Stomach smooth muscle (tissue), 2 donors: ENCODE measurements at regions not wholly inside any gene's neighbourhood (a gene's known extent, or its start where the extent isn't known, plus 50 kb on each side); places are given as distances from the start of the nearest gene placed in this dataset.

Experiments used
- H3K27ac ChIP-seq: one replicate; pipeline ENCODE4 v1.7.0; 2013; ENCODE audit warnings: mild to moderate bottlenecking, low read length, inconsistent platforms
- H3K27me3 ChIP-seq, 2 donors: one replicate each; pipeline ENCODE4 v1.7.0; 2013; ENCODE audit warnings: low read length in 2 of 2; ENCODE audit not compliant: insufficient read depth in 2 of 2, control insufficient read depth in 1 of 2
- H3K36me3 ChIP-seq, 2 donors: one replicate each; pipeline ENCODE4 v1.7.0; 2013; ENCODE audit warnings: low read length in 2 of 2; ENCODE audit not compliant: control insufficient read depth in 2 of 2, insufficient read depth in 2 of 2
- H3K4me1 ChIP-seq: one replicate; pipeline ENCODE4 v1.7.0; 2013; ENCODE audit warnings: low read length; ENCODE audit not compliant: control insufficient read depth, insufficient read depth
- H3K4me3 ChIP-seq, 2 donors: one replicate each; pipeline ENCODE4 v1.7.0; 2013; ENCODE audit warnings: low read length in 2 of 2
- H3K9ac ChIP-seq, 2 donors: one replicate each; pipeline ENCODE4 v1.7.0; 2013; ENCODE audit warnings: low read length in 2 of 2, mild to moderate bottlenecking in 1 of 2
- H3K9me3 ChIP-seq, 2 donors: one replicate each; pipeline ENCODE4 v1.7.0; 2013; ENCODE audit warnings: low read length in 2 of 2; ENCODE audit not compliant: control insufficient read depth in 2 of 2
- donor health status: healthy.
- donor health status: Pancreatic carcinoma.

DNA sequence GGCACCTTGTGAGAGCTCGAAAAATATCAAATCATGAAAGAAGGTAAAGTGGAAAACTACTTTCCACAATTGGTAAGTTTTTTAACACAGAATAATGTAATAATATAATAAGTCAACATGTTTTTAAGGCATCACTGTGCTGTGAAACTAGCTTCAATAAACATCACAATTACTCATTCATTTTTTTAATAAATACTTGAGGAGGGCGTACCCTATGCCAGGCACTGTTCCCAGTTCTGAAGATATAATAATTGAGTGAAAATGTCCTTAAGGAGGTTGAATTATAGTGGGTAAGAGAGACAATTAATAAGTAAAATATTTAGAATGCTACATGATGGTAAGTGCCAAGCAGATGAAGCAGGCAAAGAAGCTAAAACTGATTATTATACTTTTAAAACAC is 381.4 kb downstream of the ELAVL2 start:
- H3K27ac ChIP-seq, result no peak overlapping the region
- H3K4me1 ChIP-seq, result no peaks in the 10 kb centered on the region
- no peaks in the 10 kb centered on the region for H3K9me3 ChIP-seq
- no peaks in the 10 kb centered on the region for H3K27me3 ChIP-seq
- no peaks in the 10 kb centered on the region for H3K36me3 ChIP-seq
- no peak overlapping the region for H3K4me3 ChIP-seq
- H3K9ac ChIP-seq, result no peak overlapping the region

DNA sequence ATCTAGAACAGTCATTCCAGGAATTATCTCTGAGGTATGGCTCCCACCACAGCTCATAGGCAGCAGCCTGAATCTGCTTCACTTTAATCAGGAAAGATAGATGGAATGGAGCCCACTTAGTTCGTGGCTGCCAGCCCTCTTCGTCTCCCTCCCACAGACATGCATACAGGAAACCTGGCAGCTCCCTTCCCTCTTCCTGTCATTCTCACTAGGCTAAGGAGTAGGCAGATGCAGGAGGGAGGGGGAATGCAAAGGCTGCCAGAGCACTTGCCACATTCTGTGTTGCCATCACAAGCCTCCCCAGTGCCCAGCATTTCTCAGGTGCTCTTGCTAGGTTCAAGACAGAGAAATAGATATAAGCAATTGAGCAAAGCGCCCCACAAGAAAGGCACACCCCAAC is 378.9 kb downstream of the ELAVL2 start:
- Histone ChIP-seq H3K4me3 (no peak overlapping the region), H3K27me3 (no peaks in the 10 kb centered on the region), H3K36me3 (no peaks in the 10 kb centered on the region), H3K9me3 (no peaks in the 10 kb centered on the region), H3K27ac (no peak overlapping the region), H3K4me1 (no peaks in the 10 kb centered on the region), H3K9ac (no peak overlapping the region)

DNA sequence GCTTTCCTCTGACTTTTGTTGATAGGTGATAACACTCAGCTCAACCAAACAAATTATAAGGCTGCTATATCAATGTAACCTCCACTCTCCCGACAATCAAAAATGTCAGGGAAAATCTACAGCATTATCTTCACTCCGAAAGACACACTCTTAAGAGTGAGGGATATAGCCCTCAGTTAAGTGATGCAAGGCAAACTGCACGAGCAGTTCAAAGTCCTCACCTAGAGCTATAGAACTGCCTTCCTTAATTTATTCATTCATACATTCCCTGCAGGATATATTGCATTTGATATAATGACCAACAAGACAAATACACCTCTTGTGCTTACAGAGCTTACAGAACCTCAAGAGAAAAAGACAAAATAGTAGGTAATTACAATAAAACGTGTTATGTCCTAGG is 378.1 kb downstream of the ELAVL2 start:
- Histone ChIP-seq H3K9me3 (no peaks in the 10 kb centered on the region), H3K36me3 (no peaks in the 10 kb centered on the region)

DNA sequence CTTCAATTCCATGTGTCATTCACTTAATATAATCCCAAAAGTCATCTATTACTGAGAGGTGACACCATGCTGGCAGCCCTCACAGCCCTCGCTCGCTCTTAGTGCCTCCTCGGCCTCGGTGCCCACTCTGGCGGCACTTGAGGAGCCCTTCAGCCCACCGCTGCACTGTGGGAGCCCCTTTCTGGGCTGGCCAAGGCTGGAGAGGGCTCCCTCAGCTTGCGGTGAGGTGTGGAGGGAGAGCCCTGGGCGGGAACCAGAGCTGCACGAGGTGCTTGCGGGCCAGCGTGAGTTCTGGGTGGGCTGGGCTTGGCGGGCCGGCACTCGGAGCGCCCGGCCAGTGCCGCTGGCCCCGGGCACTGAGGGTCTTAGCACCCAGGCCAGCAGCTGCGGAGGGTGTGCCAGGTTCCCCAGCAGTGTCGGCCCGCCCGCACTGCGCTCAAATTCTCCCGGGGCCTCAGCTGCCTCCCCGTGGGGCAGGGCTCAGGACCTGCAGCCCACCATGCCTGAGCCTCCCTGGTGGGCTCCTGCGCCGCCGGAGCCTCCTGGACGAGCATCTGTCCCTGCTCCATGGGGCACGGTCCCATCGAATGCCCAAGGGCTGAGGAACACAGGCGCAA is 374.1 kb downstream of the ELAVL2 start:
- no peak overlapping the region for H3K27ac ChIP-seq
- no peak overlapping the region for H3K4me3 ChIP-seq
- H3K9me3 ChIP-seq, result no peaks in the 10 kb centered on the region
- no peaks in the 10 kb centered on the region for H3K36me3 ChIP-seq
- no peak overlapping the region for H3K9ac ChIP-seq
- no peaks in the 10 kb centered on the region for H3K4me1 ChIP-seq
- H3K27me3 ChIP-seq, result no peaks in the 10 kb centered on the region

More for the DNA sequence above, 378.1 kb downstream of the ELAVL2 start:
- Histone ChIP-seq H3K9ac (no peak overlapping the region), H3K27me3 (no peaks in the 10 kb centered on the region), H3K27ac (no peak overlapping the region), H3K4me3 (no peak overlapping the region), H3K4me1 (no peaks in the 10 kb centered on the region)

DNA sequence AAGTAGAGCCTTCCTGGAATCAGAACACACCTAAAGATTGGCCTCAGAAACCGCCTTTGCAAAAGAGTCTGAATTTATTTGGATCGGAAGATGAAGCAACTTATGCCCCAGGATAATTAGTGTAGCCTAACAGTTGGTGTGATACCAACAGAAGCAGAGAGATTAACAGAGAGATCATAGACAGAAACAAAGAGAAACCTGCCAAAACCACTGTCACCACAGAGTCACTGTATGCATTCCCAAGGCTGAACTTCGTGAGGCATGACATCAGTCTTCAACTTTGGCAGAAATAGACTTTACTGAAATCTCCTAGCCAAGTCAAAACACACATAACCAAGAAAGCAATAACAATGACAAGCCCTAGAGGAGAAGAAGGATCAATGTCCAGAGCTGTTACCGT is 361.8 kb downstream of the ELAVL2 start:
- Histone ChIP-seq H3K27me3 (no peaks in the 10 kb centered on the region), H3K4me1 (no peaks in the 10 kb centered on the region), H3K27ac (no peak overlapping the region), H3K36me3 (no peaks in the 10 kb centered on the region), H3K9ac (no peak overlapping the region), H3K9me3 (no peaks in the 10 kb centered on the region), H3K4me3 (no peak overlapping the region)

DNA sequence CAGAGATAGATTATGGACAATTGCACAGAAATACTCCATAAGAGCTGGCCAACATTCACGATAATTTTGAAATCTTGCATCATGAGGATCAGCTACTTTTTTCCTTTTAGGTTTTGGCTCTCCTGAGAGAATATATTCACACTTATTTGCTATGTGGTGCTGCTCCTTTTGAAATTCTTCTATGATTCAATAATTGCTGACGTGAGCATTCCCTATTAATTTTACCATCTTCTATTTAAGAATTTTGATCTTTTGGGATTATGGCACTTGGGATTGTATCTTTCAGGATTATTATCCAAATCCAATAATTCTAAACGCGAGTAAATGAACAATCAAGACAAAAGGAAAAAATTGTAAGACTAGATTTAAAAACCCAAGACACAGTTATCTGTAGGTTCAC is 358.8 kb downstream of the ELAVL2 start:
- H3K9me3 ChIP-seq, result no peaks in the 10 kb centered on the region
- no peaks in the 10 kb centered on the region for H3K4me1 ChIP-seq
- no peak overlapping the region for H3K27ac ChIP-seq
- H3K9ac ChIP-seq, result no peak overlapping the region
- H3K27me3 ChIP-seq, result no peaks in the 10 kb centered on the region
- H3K4me3 ChIP-seq, result no peak overlapping the region
- no peaks in the 10 kb centered on the region for H3K36me3 ChIP-seq

- no peaks in the 10 kb centered on the region for H3K27me3 ChIP-seq
- no peak overlapping the region for H3K9ac ChIP-seq
- no peak overlapping the region for H3K27ac ChIP-seq
- H3K9me3 ChIP-seq, result no peaks in the 10 kb centered on the region
- H3K4me1 ChIP-seq, result no peaks in the 10 kb centered on the region
- H3K4me3 ChIP-seq, result no peak overlapping the region
- H3K36me3 ChIP-seq, result no peaks in the 10 kb centered on the region
These were observed 348.1 kb downstream of the ELAVL2 start for GRCh38 chr9:23477908-23478307.

GRCh38 chr9:23483566-23483965 is 342.5 kb downstream of the ELAVL2 start:
- no peaks in the 10 kb centered on the region for H3K4me1 ChIP-seq
- no peaks in the 10 kb centered on the region for H3K36me3 ChIP-seq
- H3K9ac ChIP-seq, result no peak overlapping the region
- H3K27ac ChIP-seq, result no peak overlapping the region
- no peaks in the 10 kb centered on the region for H3K9me3 ChIP-seq
- H3K4me3 ChIP-seq, result no peak overlapping the region
- H3K27me3 ChIP-seq, result no peaks in the 10 kb centered on the region

- Histone ChIP-seq H3K4me3 (no peak overlapping the region), H3K9me3 (no peaks in the 10 kb centered on the region), H3K27ac (no peak overlapping the region), H3K36me3 (no peaks in the 10 kb centered on the region), H3K9ac (no peak overlapping the region), H3K27me3 (no peaks in the 10 kb centered on the region), H3K4me1 (no peaks in the 10 kb centered on the region)
These were observed 333.7 kb downstream of the ELAVL2 start for GRCh38 chr9:23492126-23493002.

DNA sequence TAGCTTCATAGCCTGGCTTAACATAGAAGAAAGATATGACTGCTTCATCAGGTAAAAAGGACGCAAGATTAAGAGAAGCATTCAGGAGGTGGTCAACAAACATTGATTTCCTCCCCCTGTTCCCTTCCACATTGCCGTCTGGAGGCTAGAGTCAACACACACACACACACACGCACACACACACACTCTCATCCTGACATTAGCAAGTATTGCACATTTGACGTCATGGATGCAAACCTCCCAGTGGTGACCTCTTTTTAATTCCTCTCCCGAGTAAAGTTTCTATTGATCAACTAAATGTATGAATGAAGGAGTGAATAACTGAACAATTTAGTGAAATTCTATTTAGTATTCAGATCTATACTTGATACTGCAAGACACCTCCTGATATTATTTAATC is 332.8 kb downstream of the ELAVL2 start:
- H3K27ac ChIP-seq, result no peak overlapping the region
- no peak overlapping the region for H3K9ac ChIP-seq
- H3K9me3 ChIP-seq, result no peaks in the 10 kb centered on the region
- no peak overlapping the region for H3K4me3 ChIP-seq
- H3K27me3 ChIP-seq, result no peaks in the 10 kb centered on the region
- H3K4me1 ChIP-seq, result no peaks in the 10 kb centered on the region
- no peaks in the 10 kb centered on the region for H3K36me3 ChIP-seq

- H3K9ac ChIP-seq, result no peak overlapping the region
- H3K27ac ChIP-seq, result no peak overlapping the region
- H3K27me3 ChIP-seq, result no peaks in the 10 kb centered on the region
- H3K4me1 ChIP-seq, result no peaks in the 10 kb centered on the region
- no peaks in the 10 kb centered on the region for H3K9me3 ChIP-seq
- H3K4me3 ChIP-seq, result no peak overlapping the region
- H3K36me3 ChIP-seq, result no peaks in the 10 kb centered on the region
These were observed 329.4 kb downstream of the ELAVL2 start for GRCh38 chr9:23496489-23497136.
